Prostate gland (tissue), 2 donors: ENCODE measurements at regions not wholly inside any gene's neighbourhood (a gene's known extent, or its start where the extent isn't known, plus 50 kb on each side); places are given as distances from the start of the nearest gene placed in this dataset.

Experiments
- CTCF ChIP-seq, 4 experiments: fragments of 200-600 bp in 2 of 4; fragments of 450-650 bp in 2 of 4; sonication (generic) in 2 of 4; IDR thresholded peaks; 1 replicate in 3 of 4; 2 replicates in 1 of 4; pipeline ENCODE4 v1.5.1; 2016 to 2019; ENCODE audit warnings: antibody characterized with exemption in 4 of 4, mild to moderate bottlenecking in 2 of 4, moderate library complexity in 2 of 4
- POLR2A ChIP-seq: fragments of 450-650 bp; IDR thresholded peaks from one replicate; pipeline ENCODE4 v1.6.1; 2016; ENCODE audit warnings: antibody characterized with exemption, mild to moderate bottlenecking
- POLR2AphosphoS5 ChIP-seq: sonication (generic); formaldehyde crosslinking; IDR thresholded peaks from one replicate; pipeline ENCODE4 v1.6.1; 2017; ENCODE audit warnings: antibody characterized with exemption

GRCh38 chr1:96296991-96297390 lies 424.6 kb upstream of the PTBP2 start:
- no peak for TF ChIP-seq POLR2A
- TF ChIP-seq CTCF (IDR thresholded peaks at IDR 0.05), result no peak
- no peak for TF ChIP-seq POLR2AphosphoS5
